ENCODE measurements at regions not wholly inside any gene's neighbourhood (a gene's known extent, or its start where the extent isn't known, plus 50 kb on each side); places are given as distances from the start of the nearest gene placed in this dataset.
A peak's percentile ranks its signal among the peaks of the same experiment; 100 is the strongest.

- TF ChIP-seq MYC (IDR thresholded peaks at IDR 0.05; ENCODE audit: low read depth, low read length) (no peak), CTCF (IDR thresholded peaks at IDR 0.05; ENCODE audit: low read depth, low read length) (no peak), POLR2A (IDR thresholded peaks at IDR 0.05; ENCODE audit: extremely low read depth, insufficient read length) (no peak)
- TF ChIP-seq, protein P1, sequence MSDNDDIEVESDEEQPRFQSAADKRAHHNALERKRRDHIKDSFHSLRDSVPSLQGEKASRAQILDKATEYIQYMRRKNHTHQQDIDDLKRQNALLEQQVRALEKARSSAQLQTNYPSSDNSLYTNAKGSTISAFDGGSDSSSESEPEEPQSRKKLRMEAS (IDR thresholded peaks at IDR 0.05; ENCODE audit: low read depth, low read length): no peak
- no peak for DNase-seq (ENCODE audit: low read depth)
- H3K4me3 ChIP-seq (ENCODE audit: low read depth, low read length): no peak overlapping the region
Measured at GRCh38 chr3:95401693-95402092, 1338.8 kb downstream of the NSUN3 start.

- no peak for DNase-seq (ENCODE audit: low read depth)
- H3K4me3 ChIP-seq (ENCODE audit: low read depth, low read length): no peak overlapping the region
- TF ChIP-seq CTCF (IDR thresholded peaks at IDR 0.05; ENCODE audit: low read depth, low read length): no peak
- no peak for TF ChIP-seq POLR2A (IDR thresholded peaks at IDR 0.05; ENCODE audit: extremely low read depth, insufficient read length)
- TF ChIP-seq, protein P1 (IDR thresholded peaks at IDR 0.05; ENCODE audit: low read depth, low read length): no peak
- TF ChIP-seq MYC (IDR thresholded peaks at IDR 0.05; ENCODE audit: low read depth, low read length): no peak
Measured at GRCh38 chr3:95407709-95408463, 1345.0 kb downstream of the NSUN3 start.

GRCh38 chr3:95408464-95408862, 1345.6 kb downstream of the NSUN3 start:
- TF ChIP-seq, protein P1 (IDR thresholded peaks at IDR 0.05; ENCODE audit: low read depth, low read length): no peak
- TF ChIP-seq CTCF (IDR thresholded peaks at IDR 0.05; ENCODE audit: low read depth, low read length): no peak
- TF ChIP-seq MYC (IDR thresholded peaks at IDR 0.05; ENCODE audit: low read depth, low read length): no peak
- TF ChIP-seq POLR2A (IDR thresholded peaks at IDR 0.05; ENCODE audit: extremely low read depth, insufficient read length): no peak
- DNase-seq (ENCODE audit: low read depth): no peak
- no peak overlapping the region for H3K4me3 ChIP-seq (ENCODE audit: low read depth, low read length)

DNA sequence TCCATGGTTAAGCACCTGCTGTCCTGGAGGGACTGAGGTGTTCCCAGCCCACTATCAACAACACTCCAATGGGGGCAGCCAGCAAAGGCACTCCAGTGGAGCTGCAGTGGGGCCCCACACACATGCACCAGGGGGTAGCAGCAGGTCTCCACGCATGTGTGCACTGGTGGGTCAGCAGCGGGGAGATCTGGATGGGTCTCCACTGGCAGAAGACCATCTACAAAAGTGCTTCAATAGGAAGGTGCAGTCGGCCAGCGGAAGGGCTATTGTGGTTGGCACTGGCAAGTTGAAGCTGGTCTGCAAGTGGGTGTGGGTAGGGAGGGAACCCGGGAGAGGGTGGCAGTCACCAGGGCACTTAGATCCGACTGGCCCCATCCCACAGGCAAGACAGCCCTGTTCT, 1355.4 kb downstream of the NSUN3 start:
- TF ChIP-seq MYC (IDR thresholded peaks at IDR 0.05; ENCODE audit: low read depth, low read length) (no peak), POLR2A (IDR thresholded peaks at IDR 0.05; ENCODE audit: extremely low read depth, insufficient read length) (no peak), CTCF (IDR thresholded peaks at IDR 0.05; ENCODE audit: low read depth, low read length) (no peak)
- TF ChIP-seq, protein P1 (IDR thresholded peaks at IDR 0.05; ENCODE audit: low read depth, low read length): no peak
- no peak overlapping the region for H3K4me3 ChIP-seq (ENCODE audit: low read depth, low read length)
- DNase-seq (ENCODE audit: low read depth): no peak

DNA sequence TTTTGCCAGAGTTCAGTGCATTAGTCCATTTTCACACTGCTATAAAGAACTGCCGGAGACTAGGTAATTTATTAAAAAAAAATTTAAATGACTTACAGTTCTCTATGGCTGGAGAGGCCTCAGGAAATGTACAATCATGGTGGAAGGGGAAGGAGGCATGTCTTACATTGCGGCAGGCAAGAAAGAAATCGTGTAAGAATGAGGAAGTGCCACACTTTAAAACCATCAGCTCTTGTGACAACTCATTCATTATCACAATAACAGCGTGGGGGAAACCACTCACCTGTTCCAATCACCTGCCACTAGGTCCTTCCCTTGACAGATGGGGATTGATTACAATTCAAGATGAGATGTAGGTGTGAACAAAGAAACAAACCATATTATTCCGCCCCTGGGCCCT, 1361.4 kb downstream of the NSUN3 start:
- TF ChIP-seq MYC (IDR thresholded peaks at IDR 0.05; ENCODE audit: low read depth, low read length) (no peak), CTCF (IDR thresholded peaks at IDR 0.05; ENCODE audit: low read depth, low read length) (no peak), POLR2A (IDR thresholded peaks at IDR 0.05; ENCODE audit: extremely low read depth, insufficient read length) (no peak)
- TF ChIP-seq, protein P1 (IDR thresholded peaks at IDR 0.05; ENCODE audit: low read depth, low read length): no peak
- DNase-seq (ENCODE audit: low read depth): peak; percentile 8

More for the DNA sequence above, 1361.4 kb downstream of the NSUN3 start:
- no peak overlapping the region for H3K4me3 ChIP-seq (ENCODE audit: low read depth, low read length)
